ENCODE measurements at regions not wholly inside any gene's neighbourhood (a gene's known extent, or its start where the extent isn't known, plus 50 kb on each side); places are given as distances from the start of the nearest gene placed in this dataset.

DNA sequence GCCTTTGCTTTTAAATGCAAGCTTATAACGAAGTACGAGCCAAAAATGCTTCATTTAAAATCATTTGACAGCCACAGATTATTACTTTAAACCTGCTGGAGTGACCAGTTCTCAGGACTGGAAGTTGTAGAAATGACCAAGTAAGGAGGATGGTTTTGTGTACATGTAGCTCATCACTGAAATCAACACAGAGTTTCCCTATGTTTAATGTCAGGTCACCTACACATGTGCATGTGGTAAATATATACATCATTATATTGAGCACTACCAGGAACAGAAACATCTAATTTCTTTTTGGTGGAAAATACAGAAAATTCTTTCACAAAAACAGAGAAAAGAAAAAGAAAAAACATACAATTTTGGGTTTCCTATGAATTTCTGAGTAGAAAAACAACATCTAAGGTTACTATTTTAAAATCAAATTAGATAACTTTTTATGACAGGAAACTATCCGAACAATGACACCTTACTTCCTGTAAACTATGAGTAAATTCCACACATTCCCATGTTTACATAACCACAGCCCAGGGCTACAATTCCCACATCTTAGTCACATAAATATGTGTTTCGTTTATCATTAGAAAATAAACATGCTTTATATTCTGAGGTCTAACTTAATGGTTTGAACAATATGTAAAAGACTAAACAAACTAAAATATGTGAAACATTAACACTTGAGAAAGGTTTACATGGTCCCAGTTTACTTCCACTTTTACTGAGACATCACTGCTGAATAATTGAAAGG is 73.6 kb downstream of the ZNF281 start:
- ChIA-PET POLR2A (no interaction called here), CTCF (interaction anchor here (0.9 to 1.0 kb wide), 2 partner anchors 13 to 27 kb away, joined by 3 read pairs; no protein-coding TSS in a partner anchor)
- TF ChIP-seq, protein P1, sequence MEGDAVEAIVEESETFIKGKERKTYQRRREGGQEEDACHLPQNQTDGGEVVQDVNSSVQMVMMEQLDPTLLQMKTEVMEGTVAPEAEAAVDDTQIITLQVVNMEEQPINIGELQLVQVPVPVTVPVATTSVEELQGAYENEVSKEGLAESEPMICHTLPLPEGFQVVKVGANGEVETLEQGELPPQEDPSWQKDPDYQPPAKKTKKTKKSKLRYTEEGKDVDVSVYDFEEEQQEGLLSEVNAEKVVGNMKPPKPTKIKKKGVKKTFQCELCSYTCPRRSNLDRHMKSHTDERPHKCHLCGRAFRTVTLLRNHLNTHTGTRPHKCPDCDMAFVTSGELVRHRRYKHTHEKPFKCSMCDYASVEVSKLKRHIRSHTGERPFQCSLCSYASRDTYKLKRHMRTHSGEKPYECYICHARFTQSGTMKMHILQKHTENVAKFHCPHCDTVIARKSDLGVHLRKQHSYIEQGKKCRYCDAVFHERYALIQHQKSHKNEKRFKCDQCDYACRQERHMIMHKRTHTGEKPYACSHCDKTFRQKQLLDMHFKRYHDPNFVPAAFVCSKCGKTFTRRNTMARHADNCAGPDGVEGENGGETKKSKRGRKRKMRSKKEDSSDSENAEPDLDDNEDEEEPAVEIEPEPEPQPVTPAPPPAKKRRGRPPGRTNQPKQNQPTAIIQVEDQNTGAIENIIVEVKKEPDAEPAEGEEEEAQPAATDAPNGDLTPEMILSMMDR (IDR thresholded peaks at IDR 0.05; ENCODE audit: control extremely low read depth, extremely low read depth, low read depth, missing control alignments): no peak
- no peak for DNase-seq (ENCODE audit: extremely low spot score)

GRCh38 chr1:200334661-200335256 is 75.1 kb downstream of the ZNF281 start:
- DNase-seq (ENCODE audit: extremely low spot score): no peak
- CTCF ChIA-PET: interaction anchor here (1.0 kb wide), 1 partner anchor 15 kb away, joined by 3 read pairs; no protein-coding TSS in a partner anchor

DNA sequence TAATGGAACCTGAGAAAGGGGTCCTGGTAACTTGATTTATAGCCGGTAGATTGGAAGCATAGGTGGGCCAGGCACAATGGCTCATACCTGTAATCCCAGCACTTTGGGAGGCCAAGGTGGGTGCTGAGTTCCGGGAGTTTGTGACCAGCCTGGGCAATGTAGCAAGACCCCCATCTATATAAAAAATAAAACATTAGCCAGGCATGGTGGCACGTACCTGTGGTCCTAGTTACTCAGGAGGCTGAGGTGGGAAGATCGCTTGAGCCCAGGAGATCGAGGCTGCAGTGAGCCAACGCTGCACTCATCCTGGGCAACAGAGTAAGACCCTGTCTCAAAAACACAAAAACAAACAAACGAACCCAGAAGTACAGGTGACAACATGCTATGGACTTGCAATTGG is 76.5 kb downstream of the ZNF281 start:
- POLR2A ChIA-PET: no interaction called here
- TF ChIP-seq, protein P1 (IDR thresholded peaks at IDR 0.05; ENCODE audit: control extremely low read depth, extremely low read depth, low read depth, missing control alignments): no peak
- no peak for DNase-seq (ENCODE audit: extremely low spot score)
- CTCF ChIA-PET: interaction anchor here (1.2 to 1.9 kb wide), 2 partner anchors 12 to 26 kb away, joined by 6 to 9 read pairs; no protein-coding TSS in a partner anchor

More at GRCh38 chr1:200334661-200335256, 75.1 kb downstream of the ZNF281 start:
- TF ChIP-seq, protein P1 (IDR thresholded peaks at IDR 0.05; ENCODE audit: control extremely low read depth, extremely low read depth, low read depth, missing control alignments): no peak
- POLR2A ChIA-PET: no interaction called here

- ChIA-PET POLR2A (no interaction called here), CTCF (interaction anchor here (0.9 to 1.9 kb wide), 3 partner anchors 11 to 168 kb away, joined by 3 to 9 read pairs (median 6); no protein-coding TSS in a partner anchor)
- no peak for DNase-seq (ENCODE audit: extremely low spot score)
- TF ChIP-seq, protein P1 (IDR thresholded peaks at IDR 0.05; ENCODE audit: control extremely low read depth, extremely low read depth, low read depth, missing control alignments): no peak
These were observed 77.1 kb downstream of the ZNF281 start for GRCh38 chr1:200332716-200333115.

DNA sequence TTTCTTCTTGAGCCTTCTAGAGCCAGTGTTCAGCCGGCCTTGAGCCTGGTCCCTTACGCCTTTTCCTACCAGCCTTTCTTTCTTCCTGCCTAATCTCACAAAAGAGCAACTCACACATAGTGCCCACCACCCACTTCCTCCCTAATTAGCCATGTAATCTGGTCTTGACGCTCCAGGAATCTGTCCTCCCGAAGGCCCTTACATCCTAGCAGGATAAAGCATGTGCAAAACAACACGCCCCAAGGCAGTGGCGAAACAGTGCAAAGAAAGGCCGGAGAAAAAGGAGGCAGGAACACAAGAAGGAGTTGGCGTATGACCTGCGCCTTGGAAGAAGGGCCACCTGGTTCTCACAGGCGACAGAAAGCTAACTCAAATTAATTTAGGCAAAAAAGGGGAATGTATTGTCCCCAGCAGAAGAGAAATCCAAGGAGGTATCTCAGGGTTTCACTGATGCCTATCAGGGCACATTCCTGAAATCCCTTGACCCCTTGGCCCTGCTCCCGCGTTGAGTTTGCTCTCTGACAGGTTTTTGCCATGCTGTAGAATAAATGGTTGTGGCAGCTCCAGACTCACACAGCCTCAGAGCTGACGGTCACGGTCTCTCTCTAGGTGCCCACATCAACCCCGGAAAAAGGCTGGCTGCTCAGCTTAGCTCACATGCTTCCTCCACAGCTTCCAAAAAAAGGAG is 79.0 kb downstream of the ZNF281 start:
- ChIA-PET CTCF (interaction anchor here (1.1 to 1.8 kb wide), 2 partner anchors 10 to 13 kb away, joined by 4 read pairs; no protein-coding TSS in a partner anchor), POLR2A (no interaction called here)
- TF ChIP-seq, protein P1 (IDR thresholded peaks at IDR 0.05; ENCODE audit: control extremely low read depth, extremely low read depth, low read depth, missing control alignments): no peak
- no peak for DNase-seq (ENCODE audit: extremely low spot score)

- DNase-seq (ENCODE audit: extremely low spot score): no peak
- POLR2A ChIA-PET: no interaction called here
- CTCF ChIA-PET: interaction anchor here (1.1 to 1.8 kb wide), 3 partner anchors 9 to 22 kb away, joined by 4 to 5 read pairs (median 4); no protein-coding TSS in a partner anchor
- TF ChIP-seq, protein P1 (IDR thresholded peaks at IDR 0.05; ENCODE audit: control extremely low read depth, extremely low read depth, low read depth, missing control alignments): no peak
These were observed 80.5 kb downstream of the ZNF281 start for GRCh38 chr1:200329208-200329882.

Measured in GM10248 (cell line).